ENCODE measurements at regions not wholly inside any gene's neighbourhood (a gene's known extent, or its start where the extent isn't known, plus 50 kb on each side); places are given as distances from the start of the nearest gene placed in this dataset.

DNA sequence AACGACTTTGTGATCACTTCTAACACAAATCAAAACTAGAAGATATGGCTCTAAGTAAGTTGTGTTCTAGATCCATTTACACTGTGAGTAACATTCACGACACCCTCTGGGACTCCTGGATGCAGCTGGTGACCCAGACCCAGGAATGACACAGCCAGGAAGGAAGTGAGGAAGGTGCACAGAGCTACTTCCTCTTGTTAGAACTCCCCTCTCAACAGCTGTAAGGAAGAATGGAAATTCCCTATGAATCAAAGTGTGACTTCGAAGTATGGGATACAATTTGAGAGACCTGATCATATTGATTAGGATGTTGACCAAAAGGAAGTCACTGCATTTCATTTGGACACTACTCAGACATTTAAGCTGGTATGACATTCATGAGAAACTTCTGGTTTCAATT, 185.3 kb downstream of the NRIP1 start:
- TF ChIP-seq, protein P1, sequence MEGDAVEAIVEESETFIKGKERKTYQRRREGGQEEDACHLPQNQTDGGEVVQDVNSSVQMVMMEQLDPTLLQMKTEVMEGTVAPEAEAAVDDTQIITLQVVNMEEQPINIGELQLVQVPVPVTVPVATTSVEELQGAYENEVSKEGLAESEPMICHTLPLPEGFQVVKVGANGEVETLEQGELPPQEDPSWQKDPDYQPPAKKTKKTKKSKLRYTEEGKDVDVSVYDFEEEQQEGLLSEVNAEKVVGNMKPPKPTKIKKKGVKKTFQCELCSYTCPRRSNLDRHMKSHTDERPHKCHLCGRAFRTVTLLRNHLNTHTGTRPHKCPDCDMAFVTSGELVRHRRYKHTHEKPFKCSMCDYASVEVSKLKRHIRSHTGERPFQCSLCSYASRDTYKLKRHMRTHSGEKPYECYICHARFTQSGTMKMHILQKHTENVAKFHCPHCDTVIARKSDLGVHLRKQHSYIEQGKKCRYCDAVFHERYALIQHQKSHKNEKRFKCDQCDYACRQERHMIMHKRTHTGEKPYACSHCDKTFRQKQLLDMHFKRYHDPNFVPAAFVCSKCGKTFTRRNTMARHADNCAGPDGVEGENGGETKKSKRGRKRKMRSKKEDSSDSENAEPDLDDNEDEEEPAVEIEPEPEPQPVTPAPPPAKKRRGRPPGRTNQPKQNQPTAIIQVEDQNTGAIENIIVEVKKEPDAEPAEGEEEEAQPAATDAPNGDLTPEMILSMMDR (IDR thresholded peaks at IDR 0.05; ENCODE audit: low read depth, low read length, poor library complexity, severe bottlenecking) = no peak
- no peak for TF ChIP-seq EZH2phosphoT487 (IDR thresholded peaks at IDR 0.05; ENCODE audit: borderline replicate concordance, low read length)
